ENCODE measurements at regions not wholly inside any gene's neighbourhood (a gene's known extent, or its start where the extent isn't known, plus 50 kb on each side); places are given as distances from the start of the nearest gene placed in this dataset.

GRCh38 chr6:145445674-145446073 is 289.6 kb downstream of the EPM2A start:
- H3K4me1 ChIP-seq: no peaks in the 10 kb centered on the region
- H3K4me3 ChIP-seq: no peak overlapping the region
- H3K36me3 ChIP-seq: no peaks in the 10 kb centered on the region
- TF ChIP-seq CTCF (IDR thresholded peaks at IDR 0.05): no peak
- TF ChIP-seq POLR2A (IDR thresholded peaks at IDR 0.05): no peak
- H3K27ac ChIP-seq: no peak overlapping the region
- H3K27me3 ChIP-seq: no peaks in the 10 kb centered on the region
- DNase-seq: no peak
- H3K9me3 ChIP-seq: no peaks in the 10 kb centered on the region

GRCh38 chr6:145451029-145451428 is 284.3 kb downstream of the EPM2A start:
- Histone ChIP-seq H3K4me1 (no peaks in the 10 kb centered on the region), H3K4me3 (no peak overlapping the region), H3K27ac (no peak overlapping the region), H3K36me3 (no peaks in the 10 kb centered on the region), H3K9me3 (no peaks in the 10 kb centered on the region), H3K27me3 (no peaks in the 10 kb centered on the region)
- no peak for DNase-seq
- TF ChIP-seq CTCF (IDR thresholded peaks at IDR 0.05) (no peak), POLR2A (IDR thresholded peaks at IDR 0.05) (no peak)

DNA sequence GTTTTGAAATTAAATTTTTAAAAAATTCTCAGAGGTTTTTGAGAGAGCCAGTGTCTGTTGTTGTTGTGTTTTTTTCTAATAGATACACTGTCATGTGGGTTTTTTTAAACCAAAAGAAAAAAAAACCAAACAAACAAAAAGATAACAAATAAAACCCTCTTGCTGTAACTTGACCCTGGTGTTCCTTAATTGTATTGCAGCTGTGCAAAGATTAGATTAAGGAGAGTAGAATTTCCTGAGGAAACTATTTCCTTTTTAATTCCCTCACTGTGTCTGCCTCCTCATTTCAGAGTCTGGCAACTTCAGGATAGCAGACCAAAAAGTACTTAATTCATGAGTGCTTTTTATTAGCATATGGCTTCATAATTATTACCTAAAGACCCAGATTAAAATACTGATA is 281.9 kb downstream of the EPM2A start:
- Histone ChIP-seq H3K9me3 (no peaks in the 10 kb centered on the region), H3K4me1 (no peaks in the 10 kb centered on the region), H3K27ac (no peak overlapping the region), H3K4me3 (no peak overlapping the region), H3K27me3 (no peaks in the 10 kb centered on the region), H3K36me3 (no peaks in the 10 kb centered on the region)
- no peak for TF ChIP-seq CTCF (IDR thresholded peaks at IDR 0.05)
- TF ChIP-seq POLR2A (IDR thresholded peaks at IDR 0.05): no peak
- DNase-seq: no peak

GRCh38 chr6:145454006-145454405 is 281.3 kb downstream of the EPM2A start:
- no peak for DNase-seq

GRCh38 chr6:145457556-145457955 is 277.8 kb downstream of the EPM2A start:
- TF ChIP-seq POLR2A (IDR thresholded peaks at IDR 0.05) (no peak), CTCF (IDR thresholded peaks at IDR 0.05) (no peak)
- no peaks in the 10 kb centered on the region for H3K9me3 ChIP-seq
- DNase-seq: no peak
- no peaks in the 10 kb centered on the region for H3K4me1 ChIP-seq
- H3K27ac ChIP-seq: no peak overlapping the region
- no peak overlapping the region for H3K4me3 ChIP-seq
- H3K27me3 ChIP-seq: no peaks in the 10 kb centered on the region
- H3K36me3 ChIP-seq: no peaks in the 10 kb centered on the region

More at GRCh38 chr6:145454006-145454405, 281.3 kb downstream of the EPM2A start:
- Histone ChIP-seq H3K27me3 (no peaks in the 10 kb centered on the region), H3K4me1 (no peaks in the 10 kb centered on the region), H3K27ac (no peak overlapping the region), H3K36me3 (no peaks in the 10 kb centered on the region), H3K9me3 (no peaks in the 10 kb centered on the region), H3K4me3 (no peak overlapping the region)
- TF ChIP-seq CTCF (IDR thresholded peaks at IDR 0.05): no peak
- TF ChIP-seq POLR2A (IDR thresholded peaks at IDR 0.05): no peak

GRCh38 chr6:145468534-145468933 is 266.8 kb downstream of the EPM2A start:
- no peaks in the 10 kb centered on the region for H3K27me3 ChIP-seq
- no peaks in the 10 kb centered on the region for H3K36me3 ChIP-seq
- no peak overlapping the region for H3K4me3 ChIP-seq
- TF ChIP-seq CTCF (IDR thresholded peaks at IDR 0.05) (no peak), POLR2A (IDR thresholded peaks at IDR 0.05) (no peak)
- DNase-seq: no peak
- H3K4me1 ChIP-seq: no peaks in the 10 kb centered on the region
- no peak overlapping the region for H3K27ac ChIP-seq
- H3K9me3 ChIP-seq: no peaks in the 10 kb centered on the region

Data from Peyer's patch (tissue), 4 donors.